Activated T-cell treated with anti-CD3 and anti-CD28 coated beads, Interleukin-2, amount 50 U/mL, for 24 hours (primary cell): ENCODE measurements at regions not wholly inside any gene's neighbourhood (a gene's known extent, or its start where the extent isn't known, plus 50 kb on each side); places are given as distances from the start of the nearest gene placed in this dataset.
A peak's percentile ranks its signal among the peaks of the same experiment; 100 is the strongest.
"Not testable (repeated sequence)": the region's sequence is repeated elsewhere in the genome, so short reads cannot be mapped to it uniquely, and the experiment has no call there.

Experiments
- DNase-seq: peaks from one replicate; pipeline ENCODE4 v3.0.0-alpha.2; 2020
- H3K27ac Mint-ChIP-seq: 2 replicates; pipeline ENCODE4 v1.8.0; 2020; ENCODE audit warnings: mild to moderate bottlenecking, mixed read lengths
- H3K27me3 Mint-ChIP-seq: 2 replicates; pipeline ENCODE4 v1.8.0; 2020; ENCODE audit warnings: mixed read lengths
- H3K36me3 Mint-ChIP-seq: 2 replicates; pipeline ENCODE4 v1.8.0; 2020; ENCODE audit warnings: low read depth, mixed read lengths
- H3K4me1 Mint-ChIP-seq: 2 replicates; pipeline ENCODE4 v1.8.0; 2020; ENCODE audit warnings: low read depth, mixed read lengths
- H3K4me3 Mint-ChIP-seq: 2 replicates; pipeline ENCODE4 v1.8.0; 2020; ENCODE audit warnings: mild to moderate bottlenecking, moderate library complexity, mixed read lengths
- H3K9me3 Mint-ChIP-seq: 2 replicates; pipeline ENCODE4 v1.8.0; 2020; ENCODE audit warnings: mixed read lengths

DNA sequence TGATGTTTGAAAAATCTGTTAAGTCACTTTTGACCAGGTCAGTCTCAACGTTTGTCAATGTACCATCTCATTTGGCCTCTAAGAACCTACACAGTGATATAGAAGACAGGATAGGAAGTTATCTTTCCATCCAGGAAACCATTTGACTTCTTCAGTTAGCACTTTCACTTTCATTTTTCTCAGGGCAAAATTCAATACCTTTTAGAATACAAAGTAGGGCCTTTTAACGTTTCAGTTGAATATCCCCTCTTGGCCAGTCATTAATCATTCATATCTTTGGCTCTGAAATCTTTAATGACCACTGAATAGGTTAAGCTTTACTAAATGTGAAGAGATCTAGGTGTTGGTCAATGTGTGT lies 101.1 kb upstream of the GNAQ start:
- Mint-ChIP-seq H3K4me1 (peaks cover 24% of the 10 kb centered on the region), H3K4me3 (peak overlapping the region; percentile 62), H3K27ac (peak overlapping the region; percentile 81), H3K9me3 (peaks cover 6% of the 10 kb centered on the region), H3K27me3 (no peaks in the 10 kb centered on the region), H3K36me3 (no peaks in the 10 kb centered on the region)
- no peak for DNase-seq

DNA sequence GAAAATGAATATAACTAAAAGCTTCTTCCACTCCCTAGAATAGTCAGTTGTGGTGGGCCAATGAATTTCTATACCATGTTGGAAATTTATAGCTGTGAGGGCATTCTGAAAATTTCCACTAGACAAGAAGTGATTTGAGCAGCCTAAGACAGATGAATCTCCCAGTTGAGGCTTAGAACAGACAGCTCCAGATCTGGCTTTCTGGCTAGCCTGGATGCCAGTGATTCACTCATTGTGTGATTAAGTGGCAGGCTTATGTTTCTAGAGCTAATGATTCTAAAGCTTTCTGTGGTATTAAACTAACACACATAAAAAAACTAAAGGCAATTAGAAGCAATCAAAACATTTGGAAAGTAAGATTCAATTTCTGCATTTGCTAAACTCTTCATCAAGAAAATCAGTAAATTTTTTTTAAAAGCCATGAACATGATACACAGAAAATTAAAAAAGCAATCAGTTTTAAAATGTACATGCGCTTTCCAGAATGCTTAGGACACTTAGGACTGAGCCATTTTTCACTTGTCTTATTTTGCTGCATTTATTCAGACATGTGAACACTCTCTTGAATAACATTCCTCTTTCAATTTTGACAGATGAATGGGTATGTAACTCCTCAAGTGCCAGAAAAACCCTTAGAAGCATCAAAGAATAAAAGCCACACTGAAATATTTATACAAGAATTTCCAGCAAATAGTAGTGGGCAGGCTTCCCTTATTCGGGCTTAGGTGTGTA lies 100.5 kb upstream of the GNAQ start:
- DNase-seq, result no peak
- Mint-ChIP-seq H3K9me3 (peaks cover 3% of the 10 kb centered on the region), H3K36me3 (no peaks in the 10 kb centered on the region), H3K4me1 (peaks cover 24% of the 10 kb centered on the region), H3K4me3 (peak overlapping the region; percentile 62), H3K27me3 (no peaks in the 10 kb centered on the region), H3K27ac (peak overlapping the region; percentile 81)

DNA sequence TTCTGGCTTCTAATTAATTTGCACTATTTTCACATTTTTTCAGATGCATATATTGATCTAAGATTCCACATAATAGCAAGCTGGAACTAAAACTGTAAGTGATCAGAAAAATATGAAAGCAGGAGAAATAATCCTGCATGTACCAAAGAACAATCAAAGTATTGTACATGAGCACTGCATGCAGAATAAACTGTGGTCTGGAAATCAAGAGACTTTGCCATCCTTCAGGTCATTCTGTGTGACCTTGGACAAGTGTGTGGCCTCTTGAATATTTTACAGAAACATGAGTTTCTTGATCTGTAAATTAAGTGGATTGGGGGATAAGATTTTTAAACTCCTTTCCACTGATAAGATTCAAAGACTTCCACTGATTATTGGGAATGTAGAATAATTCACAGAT lies 99.2 kb upstream of the GNAQ start:
- H3K27me3 Mint-ChIP-seq, result no peaks in the 10 kb centered on the region
- H3K36me3 Mint-ChIP-seq, result no peaks in the 10 kb centered on the region
- H3K4me3 Mint-ChIP-seq, result no peak overlapping the region
- DNase-seq, result no peak
- no peak overlapping the region for H3K27ac Mint-ChIP-seq
- peaks cover 3% of the 10 kb centered on the region for H3K9me3 Mint-ChIP-seq
- H3K4me1 Mint-ChIP-seq, result peaks cover 24% of the 10 kb centered on the region

DNA sequence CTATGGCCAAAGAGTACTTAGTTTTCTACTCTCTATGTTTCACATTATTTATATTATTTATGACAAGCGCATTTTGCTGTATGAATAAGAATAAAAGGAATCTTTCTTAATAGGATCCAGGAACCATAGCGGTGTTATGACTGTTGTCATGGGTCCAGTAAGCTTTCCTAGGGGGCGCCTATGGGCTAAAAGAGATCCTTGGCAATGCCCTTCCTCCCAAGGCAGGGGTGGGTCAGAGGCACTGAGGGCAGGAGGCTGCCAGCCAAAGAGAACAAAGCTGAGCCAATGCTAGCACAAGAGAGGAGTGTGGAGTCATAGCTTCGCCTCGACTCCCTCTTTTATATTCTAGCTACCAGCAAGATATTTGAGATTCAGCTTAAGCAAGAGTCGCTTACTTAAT lies 98.4 kb upstream of the GNAQ start:
- DNase-seq, result no peak
- Mint-ChIP-seq H3K4me1 (peaks cover 24% of the 10 kb centered on the region), H3K36me3 (no peaks in the 10 kb centered on the region), H3K27me3 (no peaks in the 10 kb centered on the region), H3K4me3 (no peak overlapping the region), H3K9me3 (peaks cover 3% of the 10 kb centered on the region), H3K27ac (no peak overlapping the region)

DNA sequence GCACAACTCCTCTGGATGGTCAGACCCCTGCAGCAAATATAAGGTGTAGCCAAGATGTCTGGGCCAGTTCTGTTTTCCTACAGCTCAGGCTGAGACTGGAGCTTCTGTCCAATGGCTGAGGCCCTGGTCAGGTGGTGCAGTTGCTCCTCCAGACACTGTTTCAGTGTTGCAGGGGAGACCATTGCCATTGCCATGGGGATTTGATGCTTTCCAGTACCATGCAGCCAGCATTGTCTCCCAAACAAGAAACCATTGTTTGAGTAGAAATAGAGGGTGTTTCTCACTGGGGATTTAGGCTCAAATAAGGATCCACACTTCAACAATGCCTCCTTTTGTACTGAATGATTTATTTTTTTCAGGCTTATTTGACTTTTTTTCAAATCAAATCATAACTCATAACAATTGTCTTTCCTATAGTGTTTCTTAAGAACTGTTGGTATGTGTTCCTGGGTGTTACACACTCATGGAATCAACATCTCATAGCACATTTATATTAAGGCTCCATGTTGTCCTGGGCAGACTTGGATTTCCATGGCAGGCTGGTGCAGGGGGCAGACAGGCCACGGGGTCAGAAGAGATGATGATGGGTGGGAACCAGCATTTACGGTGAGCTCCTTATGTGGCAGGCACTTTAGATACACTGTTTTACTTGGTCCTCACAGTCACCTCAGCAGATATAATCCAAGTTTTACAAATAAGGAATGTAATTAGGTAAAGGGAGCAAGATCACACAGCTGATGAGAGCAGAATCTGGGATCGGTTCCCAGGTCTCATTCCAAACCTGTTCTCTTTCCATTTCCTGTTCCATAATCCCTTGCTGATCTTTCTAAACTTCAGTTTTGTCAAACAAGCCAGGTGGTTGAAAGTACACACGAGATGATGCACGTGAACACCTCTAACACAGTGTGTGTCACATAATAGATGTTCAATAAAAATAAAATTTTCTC lies 95.9 kb upstream of the GNAQ start:
- Mint-ChIP-seq H3K27ac (no peak overlapping the region), H3K9me3 (no peaks in the 10 kb centered on the region), H3K4me1 (peaks cover 11% of the 10 kb centered on the region), H3K36me3 (no peaks in the 10 kb centered on the region), H3K4me3 (no peak overlapping the region), H3K27me3 (no peaks in the 10 kb centered on the region)
- DNase-seq, result no peak

DNA sequence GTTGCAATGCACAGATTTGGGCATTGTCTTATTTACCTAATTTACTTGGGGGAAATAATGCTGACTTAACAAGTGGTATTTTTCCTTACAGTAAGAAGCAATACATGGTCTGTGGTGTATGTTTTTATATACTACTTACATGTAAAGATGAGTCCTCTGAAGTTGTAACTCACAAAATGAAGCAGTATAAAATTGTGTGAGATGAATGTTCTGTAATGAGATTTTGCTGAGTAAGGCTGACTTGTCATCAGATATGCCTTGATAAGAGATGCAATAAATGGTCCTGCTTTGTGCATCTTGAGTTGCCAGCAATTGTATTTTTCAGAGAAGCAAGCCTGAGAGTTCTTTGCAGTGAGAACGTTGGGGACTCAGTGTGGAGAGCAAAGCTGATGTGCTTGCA lies 92.2 kb upstream of the GNAQ start:
- no peak overlapping the region for H3K4me3 Mint-ChIP-seq
- H3K4me1 Mint-ChIP-seq, result peaks cover 22% of the 10 kb centered on the region
- H3K27me3 Mint-ChIP-seq, result no peaks in the 10 kb centered on the region
- no peak overlapping the region for H3K27ac Mint-ChIP-seq
- no peaks in the 10 kb centered on the region for H3K9me3 Mint-ChIP-seq
- DNase-seq, result no peak
- no peaks in the 10 kb centered on the region for H3K36me3 Mint-ChIP-seq

DNA sequence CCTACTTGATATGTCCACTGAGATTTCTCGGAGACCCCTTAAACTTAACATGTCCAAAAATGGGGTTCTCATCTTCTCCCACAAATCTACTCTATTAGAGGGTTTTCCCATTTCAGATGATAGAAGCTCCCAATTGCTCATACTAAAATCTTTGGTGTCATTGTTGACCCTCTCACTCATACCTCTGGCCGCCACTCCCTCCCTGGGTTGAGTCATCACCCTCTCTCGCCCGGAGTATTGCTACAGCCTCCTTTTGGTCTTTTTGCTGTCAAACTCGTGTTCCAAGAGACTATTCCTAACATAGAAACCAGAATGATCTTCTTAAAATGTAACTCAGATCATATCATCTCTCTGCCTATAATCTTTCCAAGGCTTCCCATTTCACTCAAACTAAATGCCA lies 91.0 kb upstream of the GNAQ start:
- no peak for DNase-seq
- Mint-ChIP-seq H3K36me3 (no peaks in the 10 kb centered on the region), H3K27ac (no peak overlapping the region)

DNA sequence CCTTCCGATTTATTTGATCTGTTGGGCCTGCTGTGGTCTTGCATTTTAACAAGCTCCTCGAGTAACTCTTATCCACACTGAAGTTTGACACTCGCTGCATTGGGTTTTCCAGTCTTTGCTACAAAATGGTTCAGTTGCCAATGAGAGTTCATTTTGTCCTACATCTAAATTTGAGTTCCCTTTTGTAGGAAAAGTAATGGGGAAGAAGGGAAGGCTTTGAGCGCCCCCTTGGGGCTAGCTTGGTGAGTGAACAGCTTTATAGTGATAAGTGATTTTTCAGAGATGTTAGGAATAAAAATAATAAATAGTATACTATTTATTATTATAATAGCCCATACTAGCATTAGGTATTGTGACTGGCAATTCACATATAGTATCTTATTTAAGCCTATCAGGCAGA lies 89.9 kb upstream of the GNAQ start:
- Mint-ChIP-seq H3K4me1 (peaks cover 38% of the 10 kb centered on the region), H3K36me3 (no peaks in the 10 kb centered on the region), H3K27me3 (no peaks in the 10 kb centered on the region), H3K27ac (no peak overlapping the region), H3K9me3 (no peaks in the 10 kb centered on the region), H3K4me3 (no peak overlapping the region)
- DNase-seq, result peak; percentile 64

More for the DNA sequence above, 91.0 kb upstream of the GNAQ start:
- no peaks in the 10 kb centered on the region for H3K27me3 Mint-ChIP-seq
- H3K4me1 Mint-ChIP-seq, result peaks cover 31% of the 10 kb centered on the region
- H3K9me3 Mint-ChIP-seq, result no peaks in the 10 kb centered on the region
- H3K4me3 Mint-ChIP-seq, result no peak overlapping the region

DNA sequence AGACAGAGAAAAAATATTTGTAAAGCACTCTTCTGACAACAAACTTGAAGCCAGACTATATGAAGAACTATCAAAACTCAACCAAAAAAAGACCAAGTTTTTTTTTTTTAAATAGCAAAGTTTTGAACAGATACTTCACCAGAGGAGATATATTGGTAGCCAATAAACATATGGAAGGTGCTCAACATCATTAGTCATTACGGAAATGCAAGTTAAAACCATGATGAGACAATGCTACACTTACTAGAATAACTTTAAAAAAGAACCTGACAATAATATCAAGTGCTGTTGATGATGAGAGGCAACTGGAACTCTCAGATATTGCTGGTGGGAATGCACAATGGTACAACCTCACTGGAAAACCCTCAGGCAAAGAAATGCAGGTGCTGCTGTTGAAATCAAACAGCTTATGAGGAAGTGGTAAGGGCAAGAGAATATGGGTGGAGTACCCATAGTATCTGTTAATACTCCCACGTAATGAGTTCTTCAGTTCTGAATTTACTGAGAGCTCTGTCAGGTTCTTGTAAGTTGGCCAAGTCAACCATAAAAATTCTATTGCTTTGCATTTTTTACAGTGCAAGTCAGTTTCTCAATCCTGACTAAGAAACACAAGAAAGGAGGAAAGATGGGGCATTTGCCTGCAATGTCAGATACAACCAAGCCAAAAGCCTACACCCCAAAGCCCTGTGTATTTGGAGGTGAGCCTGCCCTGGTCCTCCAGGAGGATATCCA lies 87.3 kb upstream of the GNAQ start:
- H3K27me3 Mint-ChIP-seq, result no peaks in the 10 kb centered on the region
- no peaks in the 10 kb centered on the region for H3K9me3 Mint-ChIP-seq
- no peaks in the 10 kb centered on the region for H3K36me3 Mint-ChIP-seq
- peak overlapping the region; percentile 71 for H3K27ac Mint-ChIP-seq
- H3K4me1 Mint-ChIP-seq, result peaks cover 40% of the 10 kb centered on the region
- no peak for DNase-seq
- H3K4me3 Mint-ChIP-seq, result no peak overlapping the region

DNA sequence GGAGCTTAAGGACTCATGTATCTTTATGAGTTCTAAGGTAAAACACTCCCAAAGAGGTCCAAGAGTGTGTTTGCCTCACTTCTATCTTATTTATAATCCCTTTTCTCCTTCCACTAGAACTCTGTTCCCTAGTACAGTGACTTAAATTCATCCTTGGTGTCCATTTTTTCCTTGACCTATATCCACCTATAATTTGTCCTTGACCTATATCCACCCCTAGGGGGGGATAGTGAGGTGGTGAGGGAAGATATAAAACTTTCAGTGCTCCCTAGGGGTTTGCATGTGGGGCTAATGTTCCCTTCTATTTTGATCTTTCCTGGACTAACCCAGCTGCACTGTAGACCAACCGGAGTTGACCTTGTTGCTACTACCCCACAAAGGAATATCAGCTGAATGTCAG lies 83.5 kb upstream of the GNAQ start:
- H3K36me3 Mint-ChIP-seq, result no peaks in the 10 kb centered on the region
- H3K4me1 Mint-ChIP-seq, result peaks cover 45% of the 10 kb centered on the region
- DNase-seq, result no peak
- H3K4me3 Mint-ChIP-seq, result no peak overlapping the region
- H3K27me3 Mint-ChIP-seq, result no peaks in the 10 kb centered on the region
- H3K9me3 Mint-ChIP-seq, result peaks cover 5% of the 10 kb centered on the region
- no peak overlapping the region for H3K27ac Mint-ChIP-seq

DNA sequence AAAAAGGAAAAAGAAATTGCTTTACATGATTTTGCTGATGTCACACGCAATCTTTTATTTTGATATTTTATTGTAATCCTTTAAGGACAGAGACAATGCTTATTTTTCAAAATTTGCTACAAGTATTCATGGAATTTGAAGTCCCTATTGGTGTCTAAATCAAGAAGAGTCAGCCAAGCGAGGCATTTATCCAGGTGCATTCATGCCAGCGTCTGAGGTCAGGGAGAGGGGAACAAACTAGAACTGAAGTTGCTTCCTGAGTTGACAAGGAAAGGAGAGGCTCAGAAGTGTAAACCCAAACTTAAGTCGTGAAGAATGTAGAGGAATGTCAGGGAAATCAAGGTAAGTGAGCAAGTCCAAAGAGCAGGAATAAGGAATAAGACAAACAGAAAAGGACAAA lies 83.0 kb upstream of the GNAQ start:
- no peaks in the 10 kb centered on the region for H3K36me3 Mint-ChIP-seq
- no peaks in the 10 kb centered on the region for H3K27me3 Mint-ChIP-seq
- peaks cover 41% of the 10 kb centered on the region for H3K4me1 Mint-ChIP-seq
- no peak overlapping the region for H3K4me3 Mint-ChIP-seq
- no peak for DNase-seq
- H3K9me3 Mint-ChIP-seq, result peaks cover 5% of the 10 kb centered on the region
- H3K27ac Mint-ChIP-seq, result no peak overlapping the region

DNA sequence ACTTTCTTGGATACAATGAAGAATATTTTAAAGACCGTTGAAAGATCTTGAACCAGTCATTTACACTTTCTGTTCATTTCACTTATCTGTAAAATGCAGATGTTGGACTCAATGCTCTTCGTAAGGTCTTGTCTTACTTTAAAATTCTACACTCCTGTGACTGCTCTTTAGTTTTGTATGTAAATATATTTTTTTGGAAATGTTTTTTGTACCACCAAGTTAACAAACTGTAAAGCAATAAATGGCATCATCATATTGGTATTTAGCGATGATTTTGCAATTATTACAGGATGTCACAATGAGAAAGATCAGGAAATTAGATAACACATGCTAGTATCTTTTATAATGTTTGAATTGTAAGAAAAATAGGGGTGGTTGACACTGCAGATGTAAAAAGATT lies 80.8 kb upstream of the GNAQ start:
- H3K9me3 Mint-ChIP-seq, result peaks cover 6% of the 10 kb centered on the region
- peaks cover 31% of the 10 kb centered on the region for H3K4me1 Mint-ChIP-seq
- DNase-seq, result no peak
- no peak overlapping the region for H3K27ac Mint-ChIP-seq
- no peaks in the 10 kb centered on the region for H3K27me3 Mint-ChIP-seq
- H3K4me3 Mint-ChIP-seq, result no peak overlapping the region
- H3K36me3 Mint-ChIP-seq, result no peaks in the 10 kb centered on the region

DNA sequence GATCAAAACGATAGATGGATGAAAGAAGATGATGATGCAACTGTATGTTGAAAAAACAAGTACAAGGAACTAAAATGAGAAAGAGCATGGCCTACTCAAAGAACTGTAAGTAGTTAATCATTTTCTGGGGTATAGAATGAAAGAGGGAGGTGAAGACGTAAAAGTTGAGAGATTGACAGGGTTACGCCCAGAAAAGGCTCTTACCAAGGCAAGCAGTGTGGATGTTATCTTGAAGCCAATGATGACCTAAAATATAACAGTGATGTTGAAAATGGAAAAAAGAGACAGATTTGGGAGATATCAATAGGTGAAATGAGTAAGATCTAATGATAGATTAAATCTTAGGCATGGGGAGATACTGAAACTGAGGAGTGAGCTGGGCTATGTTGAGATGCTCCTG lies 80.4 kb upstream of the GNAQ start:
- Mint-ChIP-seq H3K27ac (no peak overlapping the region), H3K4me3 (no peak overlapping the region), H3K9me3 (peaks cover 10% of the 10 kb centered on the region), H3K27me3 (no peaks in the 10 kb centered on the region), H3K36me3 (peaks cover 1% of the 10 kb centered on the region), H3K4me1 (peaks cover 31% of the 10 kb centered on the region)
- DNase-seq, result no peak

DNA sequence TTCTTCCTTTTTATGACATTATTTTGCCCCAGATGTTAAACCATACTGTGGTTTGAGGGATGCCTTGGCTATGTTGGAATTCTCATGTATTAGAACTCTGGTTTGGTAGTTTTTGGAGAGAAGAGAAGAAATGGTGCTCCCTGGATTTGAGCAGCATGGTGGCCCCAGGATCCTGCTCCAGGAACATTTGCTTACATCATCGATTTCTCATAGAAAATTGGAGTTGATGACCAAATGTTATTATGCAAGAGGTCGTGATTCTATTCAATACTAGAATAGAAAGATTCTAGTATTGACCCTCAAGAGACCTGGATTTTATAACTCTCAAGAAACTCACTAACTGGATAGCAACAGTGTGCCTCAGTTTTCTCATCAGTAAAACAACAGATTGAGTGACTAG lies 77.5 kb upstream of the GNAQ start:
- Mint-ChIP-seq H3K4me3 (no peak overlapping the region), H3K9me3 (peaks cover 14% of the 10 kb centered on the region), H3K27me3 (no peaks in the 10 kb centered on the region), H3K36me3 (peaks cover 7% of the 10 kb centered on the region), H3K4me1 (peaks cover 44% of the 10 kb centered on the region), H3K27ac (no peak overlapping the region)
- DNase-seq, result no peak

DNA sequence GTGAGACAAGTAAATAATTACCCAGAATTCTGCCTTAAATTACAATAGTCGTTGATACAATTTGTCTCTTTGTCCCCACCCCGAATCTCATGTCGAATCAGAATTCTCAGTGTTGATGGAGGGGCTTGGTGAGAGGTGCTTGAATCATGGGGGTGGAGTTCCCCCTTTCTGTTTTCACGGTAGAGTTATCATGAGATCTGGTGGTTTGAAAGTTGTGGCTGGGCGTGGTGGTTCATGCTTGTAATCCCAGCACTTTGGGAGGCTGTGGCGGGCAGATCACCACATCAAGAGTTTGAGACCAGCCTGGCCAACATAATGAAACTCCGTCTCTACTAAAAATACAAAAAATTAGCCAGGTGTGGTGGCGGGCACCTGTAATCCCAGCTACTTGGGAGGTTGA lies 75.0 kb upstream of the GNAQ start:
- not testable (repeated sequence) for H3K36me3 Mint-ChIP-seq, H3K4me3 Mint-ChIP-seq, H3K27me3 Mint-ChIP-seq, DNase-seq, H3K9me3 Mint-ChIP-seq, H3K27ac Mint-ChIP-seq
- H3K4me1 Mint-ChIP-seq, result peaks cover 38% of the 10 kb centered on the region
